H9 (cell line): ENCODE measurements at regions not wholly inside any gene's neighbourhood (a gene's known extent, or its start where the extent isn't known, plus 50 kb on each side); places are given as distances from the start of the nearest gene placed in this dataset.

ENCODE experiments used
- DNase-seq: peaks from one replicate; pipeline ENCODE4 v3.0.0-alpha.2; 2017
- H2AFZ ChIP-seq: one replicate; pipeline ENCODE4 v1.6.1; 2013; ENCODE audit warnings: mild to moderate bottlenecking, low read length, control low read depth, moderate library complexity
- H2AK5ac ChIP-seq: 2 replicates; pipeline ENCODE4 v1.6.1; 2013; ENCODE audit warnings: low read length, control low read depth, mixed read lengths; ENCODE audit not compliant: insufficient read length
- H2BK120ac ChIP-seq: one replicate; pipeline ENCODE4 v1.6.1; 2013; ENCODE audit warnings: low read depth, mild to moderate bottlenecking, low read length, control low read depth, inconsistent platforms; ENCODE audit not compliant: poor library complexity, severe bottlenecking
- H2BK12ac ChIP-seq: 2 replicates; pipeline ENCODE4 v1.6.1; 2013; ENCODE audit warnings: low read length, control low read depth, mixed read lengths, low read depth; ENCODE audit not compliant: insufficient read length
- H2BK15ac ChIP-seq: 2 replicates; pipeline ENCODE4 v1.6.1; 2013; ENCODE audit warnings: low read depth, low read length, control low read depth
- H2BK20ac ChIP-seq: one replicate; pipeline ENCODE4 v1.6.1; 2013; ENCODE audit warnings: low read depth, mild to moderate bottlenecking, low read length, control low read depth, inconsistent platforms; ENCODE audit not compliant: poor library complexity, severe bottlenecking
- H2BK5ac ChIP-seq: 2 replicates; pipeline ENCODE4 v1.6.1; 2013; ENCODE audit warnings: low read length, control low read depth, mixed read lengths; ENCODE audit not compliant: insufficient read length
- H3K14ac ChIP-seq: 2 replicates; pipeline ENCODE4 v1.6.1; 2013; ENCODE audit warnings: low read length, control low read depth; ENCODE audit not compliant: insufficient read depth
- H3K18ac ChIP-seq: 2 replicates; pipeline ENCODE4 v1.6.1; 2013; ENCODE audit warnings: low read depth, mild to moderate bottlenecking, mixed read lengths, low read length, control low read depth; ENCODE audit not compliant: insufficient read length
- H3K23ac ChIP-seq: 2 replicates; pipeline ENCODE4 v1.6.1; 2013; ENCODE audit warnings: low read length, control low read depth, mixed read lengths, low read depth; ENCODE audit not compliant: insufficient read length
- H3K23me2 ChIP-seq: 2 replicates; pipeline ENCODE4 v1.6.1; 2013; ENCODE audit warnings: low read depth, mild to moderate bottlenecking, mixed read lengths, low read length, control low read depth; ENCODE audit not compliant: insufficient read length, poor library complexity, severe bottlenecking
- H3K27ac ChIP-seq: 2 replicates; pipeline ENCODE4 v1.5.1; 2013; ENCODE audit warnings: low read length, control low read depth, mixed read lengths, low read depth; ENCODE audit not compliant: insufficient read length
- H3K27me3 ChIP-seq: 2 replicates; pipeline ENCODE4 v1.6.1; 2013; ENCODE audit warnings: low read length, control low read depth, inconsistent platforms; ENCODE audit not compliant: insufficient read depth
- H3K4ac ChIP-seq: 2 replicates; pipeline ENCODE4 v1.6.1; 2013; ENCODE audit warnings: low read depth, mild to moderate bottlenecking, control low read depth, inconsistent platforms, low read length, moderate library complexity
- H3K4me1 ChIP-seq: 2 replicates; pipeline ENCODE4 v1.6.1; 2013; ENCODE audit warnings: low read length, control low read depth, inconsistent platforms; ENCODE audit not compliant: insufficient read depth
- H3K4me2 ChIP-seq: 2 replicates; pipeline ENCODE4 v1.6.1; 2013; ENCODE audit warnings: low read length, control low read depth, mixed read lengths; ENCODE audit not compliant: insufficient read length, insufficient read depth
- H3K56ac ChIP-seq: 2 replicates; pipeline ENCODE4 v1.6.1; 2013; ENCODE audit warnings: low read depth, mild to moderate bottlenecking, mixed read lengths, low read length, control low read depth; ENCODE audit not compliant: insufficient read length
- H3K79me1 ChIP-seq: 2 replicates; pipeline ENCODE4 v1.6.1; 2013; ENCODE audit warnings: low read depth, mild to moderate bottlenecking, moderate library complexity, low read length, control low read depth, inconsistent platforms; ENCODE audit not compliant: insufficient read depth, poor library complexity, severe bottlenecking
- H3K79me2 ChIP-seq: 2 replicates; pipeline ENCODE4 v1.6.1; 2013; ENCODE audit warnings: low read length, control low read depth, inconsistent platforms; ENCODE audit not compliant: insufficient read depth
- H3K9ac ChIP-seq: 2 replicates; pipeline ENCODE4 v1.6.1; 2013; ENCODE audit warnings: low read length, control low read depth, mixed read lengths; ENCODE audit not compliant: insufficient read length; ENCODE audit errors: extremely low read depth
- H3K9me3 ChIP-seq: one replicate; pipeline ENCODE4 v1.6.1; 2013; ENCODE audit warnings: low read depth, low read length, inconsistent platforms; ENCODE audit not compliant: control insufficient read depth
- H3T11ph ChIP-seq: one replicate; pipeline ENCODE4 v1.6.1; 2013; ENCODE audit warnings: mild to moderate bottlenecking, low read length, control low read depth, inconsistent platforms
- H4K20me1 ChIP-seq: one replicate; pipeline ENCODE4 v1.6.1; 2013; ENCODE audit not compliant: control insufficient read depth, insufficient read length, insufficient read depth
- H4K5ac ChIP-seq: 2 replicates; pipeline ENCODE4 v1.6.1; 2013; ENCODE audit warnings: low read depth, mild to moderate bottlenecking, mixed read lengths, low read length, control low read depth; ENCODE audit not compliant: insufficient read length
- H4K8ac ChIP-seq: replicated peaks from 2 replicates; pipeline ENCODE4 v1.6.1; 2013; ENCODE audit warnings: low read length, control low read depth, mixed read lengths, low read depth; ENCODE audit not compliant: insufficient read length
- H4K91ac ChIP-seq: 2 replicates; pipeline ENCODE4 v1.6.1; 2013; ENCODE audit warnings: low read depth, mild to moderate bottlenecking, moderate library complexity, mixed read lengths, low read length, control low read depth; ENCODE audit not compliant: insufficient read length
- H3K27ac Mint-ChIP-seq, 3 experiments: 2 replicates in 2 of 3; 3 replicates in 1 of 3; pipeline ENCODE4 v1.8.0; 2020 to 2021; ENCODE audit warnings: mixed read lengths in 3 of 3, mild to moderate bottlenecking in 1 of 3, moderate library complexity in 1 of 3
- H3K27me3 Mint-ChIP-seq: 2 replicates; pipeline ENCODE4 v1.8.0; 2021; ENCODE audit warnings: low read depth, mild to moderate bottlenecking, moderate library complexity, mixed read lengths
- H3K36me3 Mint-ChIP-seq, 3 experiments: 2 replicates in 2 of 3; 3 replicates in 1 of 3; pipeline ENCODE4 v1.8.0; 2020 to 2021; ENCODE audit warnings: low read depth in 3 of 3, mixed read lengths in 3 of 3; ENCODE audit not compliant: insufficient read depth in 1 of 3
- H3K4me1 Mint-ChIP-seq, 2 experiments: 2 replicates each; pipeline ENCODE4 v1.8.0; 2020; ENCODE audit warnings: mixed read lengths in 2 of 2
- H3K4me3 Mint-ChIP-seq, 2 experiments: 2 replicates in 1 of 2; 3 replicates in 1 of 2; pipeline ENCODE4 v1.8.0; 2020 to 2021; ENCODE audit warnings: mild to moderate bottlenecking in 2 of 2, mixed read lengths in 2 of 2, moderate library complexity in 1 of 2
- H3K9me3 Mint-ChIP-seq, 2 experiments: 2 replicates in 1 of 2; 3 replicates in 1 of 2; pipeline ENCODE4 v1.8.0; 2020; ENCODE audit warnings: mild to moderate bottlenecking in 2 of 2, mixed read lengths in 2 of 2, moderate library complexity in 1 of 2
- WGBS: extraction: QIAGEN DNeasy Blood & Tissue Kit; methylation state at CpG from one replicate; pipeline ENCODE4 v1.1.7; 2013; ENCODE audit warnings: missing lambda C conversion rate, low lambda C conversion rate, mixed read lengths; ENCODE audit not compliant: insufficient read length; ENCODE audit errors: extremely low coverage; 5-methylcytosine and 5-hydroxymethylcytosine counted together
- TF ChIP-seq, protein P1 (sequence below): fragments of 200-600 bp; sonication (generic); conservative IDR thresholded peaks from 3 replicates; pipeline ENCODE4 v1.8.0; 2021; ENCODE audit warnings: antibody characterized with exemption, mild to moderate bottlenecking

DNA sequence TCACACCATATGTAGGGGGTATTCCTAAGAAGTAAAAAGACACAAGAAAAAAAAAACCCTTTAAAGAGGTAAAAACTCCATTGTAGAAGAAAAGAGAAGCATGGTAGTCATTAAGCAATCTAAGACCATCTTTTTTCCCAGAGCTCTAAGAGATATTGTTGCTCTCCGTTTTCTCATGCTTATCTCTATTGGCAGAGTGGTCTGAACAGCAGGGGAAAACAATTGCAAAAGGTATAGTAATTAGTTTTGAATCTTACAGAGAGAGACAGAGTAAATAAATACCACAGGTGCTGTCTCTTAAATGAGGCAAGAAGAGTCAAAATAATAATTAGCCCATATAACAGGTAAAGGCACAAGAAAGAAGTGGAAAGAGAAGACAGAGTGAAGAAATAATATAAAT, 821.4 kb upstream of the CA10 start:
- Histone ChIP-seq H4K20me1 (no peaks in the 10 kb centered on the region), H3K23me2 (no peaks in the 10 kb centered on the region), H3K4me1 (no peaks in the 10 kb centered on the region), H3K4me2 (no peak overlapping the region), H3K4ac (no peak overlapping the region), H4K91ac (no peak overlapping the region), H3K27ac (no peak overlapping the region), H3T11ph (no peak overlapping the region), H2AFZ (no peak overlapping the region), H3K79me1 (no peaks in the 10 kb centered on the region), H3K14ac (no peak overlapping the region), H3K9me3 (no peaks in the 10 kb centered on the region), H2BK15ac (no peak overlapping the region), H2BK20ac (no peak overlapping the region), H3K27me3 (no peaks in the 10 kb centered on the region), H4K8ac (no peak overlapping the region), H2BK120ac (no peak overlapping the region), H3K79me2 (no peaks in the 10 kb centered on the region), H3K9ac (no peak overlapping the region), H3K23ac (no peak overlapping the region), H2BK5ac (no peak overlapping the region), H3K18ac (no peak overlapping the region), H2AK5ac (no peak overlapping the region), H4K5ac (no peak overlapping the region), H3K56ac (no peak overlapping the region), H2BK12ac (no peak overlapping the region)
- no peak for DNase-seq
- no peak overlapping the region for H3K4me3 Mint-ChIP-seq
- WGBS = no CpG with 5 or more reads among the region's 1 CpG
- H3K4me1 Mint-ChIP-seq = no peaks in the 10 kb centered on the region
- no peaks in the 10 kb centered on the region; a peak in 1 of 7 replicates for H3K36me3 Mint-ChIP-seq
- TF ChIP-seq, protein P1, sequence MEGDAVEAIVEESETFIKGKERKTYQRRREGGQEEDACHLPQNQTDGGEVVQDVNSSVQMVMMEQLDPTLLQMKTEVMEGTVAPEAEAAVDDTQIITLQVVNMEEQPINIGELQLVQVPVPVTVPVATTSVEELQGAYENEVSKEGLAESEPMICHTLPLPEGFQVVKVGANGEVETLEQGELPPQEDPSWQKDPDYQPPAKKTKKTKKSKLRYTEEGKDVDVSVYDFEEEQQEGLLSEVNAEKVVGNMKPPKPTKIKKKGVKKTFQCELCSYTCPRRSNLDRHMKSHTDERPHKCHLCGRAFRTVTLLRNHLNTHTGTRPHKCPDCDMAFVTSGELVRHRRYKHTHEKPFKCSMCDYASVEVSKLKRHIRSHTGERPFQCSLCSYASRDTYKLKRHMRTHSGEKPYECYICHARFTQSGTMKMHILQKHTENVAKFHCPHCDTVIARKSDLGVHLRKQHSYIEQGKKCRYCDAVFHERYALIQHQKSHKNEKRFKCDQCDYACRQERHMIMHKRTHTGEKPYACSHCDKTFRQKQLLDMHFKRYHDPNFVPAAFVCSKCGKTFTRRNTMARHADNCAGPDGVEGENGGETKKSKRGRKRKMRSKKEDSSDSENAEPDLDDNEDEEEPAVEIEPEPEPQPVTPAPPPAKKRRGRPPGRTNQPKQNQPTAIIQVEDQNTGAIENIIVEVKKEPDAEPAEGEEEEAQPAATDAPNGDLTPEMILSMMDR = no peak
- no peak overlapping the region for H3K27ac Mint-ChIP-seq
- no peaks in the 10 kb centered on the region; a peak in 1 of 5 replicates for H3K9me3 Mint-ChIP-seq
- H3K27me3 Mint-ChIP-seq = no peaks in the 10 kb centered on the region
